ENCODE measurements at regions not wholly inside any gene's neighbourhood (a gene's known extent, or its start where the extent isn't known, plus 50 kb on each side); places are given as distances from the start of the nearest gene placed in this dataset.
A peak's percentile ranks its signal among the peaks of the same experiment; 100 is the strongest.
"Not testable (repeated sequence)": the region's sequence is repeated elsewhere in the genome, so short reads cannot be mapped to it uniquely, and the experiment has no call there.

DNA sequence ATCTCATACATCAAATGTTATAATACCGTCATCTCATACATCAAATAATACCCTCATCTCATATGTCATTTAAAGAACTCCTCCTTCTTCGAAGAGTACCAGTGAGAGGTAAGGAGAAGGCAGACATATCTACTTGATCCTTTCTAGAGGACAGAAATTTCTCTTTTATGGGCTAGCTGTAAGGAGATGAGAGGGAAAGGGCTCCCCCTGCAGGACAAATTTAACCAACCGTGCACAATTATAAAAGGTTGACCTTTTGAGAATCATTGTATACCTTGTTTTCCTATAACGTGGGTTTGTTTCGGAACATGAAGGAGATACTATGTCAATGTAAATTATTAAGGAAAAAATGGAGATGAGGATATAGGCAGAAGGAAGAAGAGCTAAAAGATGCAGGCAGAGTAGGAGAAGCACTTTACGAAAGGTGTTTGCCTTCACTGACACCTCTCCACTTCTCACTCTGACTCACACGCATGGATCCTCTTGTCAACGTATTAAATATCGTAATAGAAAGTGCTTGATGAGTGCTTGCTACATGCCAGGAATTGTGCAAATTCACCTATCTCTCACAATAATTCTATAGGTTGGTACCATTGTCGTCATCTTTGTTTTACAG, 465.9 kb upstream of the ERCC4 start:
- peak in 1 of 2 donors; percentile 9 for DNase-seq (ENCODE audit: low read depth in 2 of 2)

DNA sequence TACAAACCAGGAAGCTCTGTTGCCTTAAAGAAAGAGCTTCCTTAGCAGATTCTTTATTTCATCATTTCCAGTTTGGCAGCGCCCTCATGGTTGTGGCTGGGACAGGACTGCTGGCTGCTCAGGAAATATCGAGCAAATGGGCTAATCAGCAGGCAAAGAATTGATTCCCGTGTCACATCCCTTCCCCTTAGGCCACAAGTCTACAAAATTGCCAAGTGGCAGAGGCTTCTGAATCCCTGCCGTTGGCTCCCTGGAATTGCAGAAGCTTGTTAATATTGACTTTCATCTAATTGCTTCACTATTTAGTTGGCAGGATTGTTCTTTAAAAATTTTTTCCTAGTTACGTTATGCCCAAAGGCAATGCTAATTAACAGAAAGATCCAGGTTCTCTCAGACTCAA, 456.3 kb upstream of the ERCC4 start:
- no peak for DNase-seq (ENCODE audit: low read depth in 2 of 2)

DNA sequence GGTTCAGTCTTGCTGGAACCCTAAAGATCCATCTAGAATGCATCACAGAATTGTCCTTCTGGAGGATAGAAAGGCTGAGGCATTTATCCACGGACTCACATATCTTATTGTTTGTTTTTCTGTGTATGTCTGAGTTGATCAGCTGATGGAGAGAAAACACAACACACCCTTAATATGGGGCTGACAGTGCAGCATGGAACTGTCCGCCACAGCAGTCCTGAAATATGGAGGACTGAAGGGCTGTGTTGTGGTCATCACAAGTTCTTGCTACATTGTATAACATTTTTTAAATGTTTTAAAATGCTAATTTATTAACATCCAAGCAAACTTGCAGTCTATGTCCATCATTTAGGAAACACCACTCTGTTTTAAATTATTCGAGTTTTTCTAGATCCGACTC, 448.9 kb upstream of the ERCC4 start:
- DNase-seq (ENCODE audit: low read depth in 2 of 2), result no peak

DNA sequence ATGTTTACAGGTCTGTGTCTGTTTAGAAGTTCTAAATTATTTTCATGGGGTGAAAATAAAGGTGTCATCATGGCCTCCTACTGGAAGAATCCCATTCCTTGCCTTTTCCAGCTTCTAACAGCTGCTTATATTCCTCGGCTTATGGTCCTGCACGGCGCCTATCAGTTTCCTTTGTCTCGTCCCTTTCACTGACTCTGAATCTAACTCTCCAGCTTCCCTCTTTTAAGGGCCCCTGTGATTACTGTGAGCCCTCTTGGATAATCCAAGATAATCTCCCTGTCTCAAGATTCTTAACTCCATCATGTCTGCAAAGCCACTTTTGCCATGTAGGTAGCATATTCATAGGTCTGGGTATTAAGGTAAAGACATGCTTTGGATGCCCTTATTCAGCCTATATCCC, 441.0 kb upstream of the ERCC4 start:
- DNase-seq (ENCODE audit: low read depth in 2 of 2), result no peak

DNA sequence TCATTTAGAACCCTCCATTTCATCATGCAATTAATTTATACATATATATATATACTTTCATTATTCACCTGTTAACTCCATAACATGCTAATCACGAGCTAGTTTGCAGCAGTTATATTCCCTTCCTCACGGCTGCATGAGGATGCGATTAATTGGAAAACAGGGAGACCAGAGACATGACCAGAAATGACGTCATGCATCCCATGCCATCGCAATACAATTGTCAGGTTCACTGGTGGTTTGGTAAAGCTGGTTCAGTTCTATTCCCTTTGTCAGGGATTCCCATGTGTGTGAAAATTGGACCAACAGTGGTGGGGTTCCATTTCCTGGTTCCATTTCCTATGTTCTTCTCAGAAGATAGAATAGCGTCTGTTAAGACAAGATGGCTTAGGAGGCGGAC, 440.4 kb upstream of the ERCC4 start:
- DNase-seq (ENCODE audit: low read depth in 2 of 2), result no peak

DNA sequence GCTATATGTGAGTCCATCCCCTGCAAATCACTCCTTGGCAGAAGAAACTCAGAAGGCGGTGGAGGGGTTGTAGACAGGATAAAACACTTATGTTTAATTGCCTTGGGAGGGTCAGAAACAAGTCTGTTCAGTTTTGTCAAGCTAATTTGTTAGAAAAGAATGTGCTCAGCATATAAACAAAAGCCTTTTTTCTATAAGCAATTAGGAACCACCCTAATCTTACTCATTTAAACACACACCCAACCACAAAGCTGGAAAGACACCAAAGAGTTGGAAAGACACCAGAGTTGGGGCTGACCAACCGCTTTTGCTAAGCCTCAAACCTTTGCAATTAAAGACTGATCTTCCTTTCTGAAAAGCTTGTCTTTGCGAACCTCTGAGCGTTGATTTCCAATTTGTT, 439.2 kb upstream of the ERCC4 start:
- DNase-seq (ENCODE audit: low read depth in 2 of 2), result no peak

DNA sequence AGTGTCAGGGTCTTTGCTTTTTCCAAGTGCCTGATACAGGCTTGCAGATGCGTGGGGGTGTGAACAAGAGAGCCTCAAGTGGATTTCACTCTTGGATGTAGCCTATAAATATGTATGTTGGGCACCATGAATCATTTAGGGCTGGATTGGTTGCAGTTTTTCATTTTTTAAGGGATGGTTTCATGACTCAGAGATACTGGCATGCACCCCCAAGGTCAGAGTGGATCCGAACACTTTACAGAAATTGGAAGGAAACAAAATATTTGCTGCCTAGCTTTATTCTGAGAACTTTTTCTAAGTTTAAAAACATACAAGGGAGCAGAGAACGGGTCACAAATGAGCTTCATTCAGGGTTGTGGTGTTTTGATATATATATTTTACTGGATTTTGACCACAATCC, 436.8 kb upstream of the ERCC4 start:
- no peak for DNase-seq (ENCODE audit: low read depth in 2 of 2)

DNA sequence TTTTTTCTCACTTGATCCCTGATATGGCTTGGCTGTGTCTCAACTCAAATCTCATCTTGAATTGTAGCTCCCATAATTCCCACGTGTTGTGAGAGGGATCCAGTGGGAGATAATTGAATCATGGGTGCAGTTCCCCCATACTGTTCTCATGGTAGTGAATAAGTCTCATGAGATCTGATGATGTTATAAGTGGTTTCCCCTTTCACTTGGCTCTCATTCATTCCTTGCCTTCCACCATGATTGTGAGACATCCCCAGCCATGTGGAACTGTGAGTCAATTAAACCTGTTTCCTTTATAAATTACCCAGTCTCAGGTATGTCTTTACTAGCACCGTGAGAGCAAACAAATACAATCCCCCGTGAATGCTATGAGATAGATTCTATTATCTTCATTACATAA, 430.5 kb upstream of the ERCC4 start:
- not testable (repeated sequence) for DNase-seq (ENCODE audit: low read depth in 2 of 2)

DNA sequence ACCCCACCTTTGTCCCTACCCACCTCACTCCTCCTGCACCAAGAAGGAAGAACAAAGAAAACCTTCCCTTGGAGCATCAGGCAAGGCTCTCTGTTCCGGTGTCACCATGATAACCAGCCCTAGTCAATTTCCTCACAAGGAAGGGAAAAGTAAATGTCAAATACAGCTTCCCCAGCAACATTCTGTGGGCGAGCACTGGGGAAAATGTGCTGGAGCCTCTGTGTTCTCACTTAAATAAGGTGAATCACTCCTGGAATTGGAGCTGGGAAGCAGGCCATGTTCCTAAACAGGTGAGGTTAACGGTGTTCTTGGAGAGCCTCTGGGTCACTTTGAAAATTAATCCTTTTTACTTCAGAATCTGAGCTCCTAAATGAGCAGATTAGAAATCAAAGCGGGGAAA, 427.9 kb upstream of the ERCC4 start:
- no peak for DNase-seq (ENCODE audit: low read depth in 2 of 2)

DNA sequence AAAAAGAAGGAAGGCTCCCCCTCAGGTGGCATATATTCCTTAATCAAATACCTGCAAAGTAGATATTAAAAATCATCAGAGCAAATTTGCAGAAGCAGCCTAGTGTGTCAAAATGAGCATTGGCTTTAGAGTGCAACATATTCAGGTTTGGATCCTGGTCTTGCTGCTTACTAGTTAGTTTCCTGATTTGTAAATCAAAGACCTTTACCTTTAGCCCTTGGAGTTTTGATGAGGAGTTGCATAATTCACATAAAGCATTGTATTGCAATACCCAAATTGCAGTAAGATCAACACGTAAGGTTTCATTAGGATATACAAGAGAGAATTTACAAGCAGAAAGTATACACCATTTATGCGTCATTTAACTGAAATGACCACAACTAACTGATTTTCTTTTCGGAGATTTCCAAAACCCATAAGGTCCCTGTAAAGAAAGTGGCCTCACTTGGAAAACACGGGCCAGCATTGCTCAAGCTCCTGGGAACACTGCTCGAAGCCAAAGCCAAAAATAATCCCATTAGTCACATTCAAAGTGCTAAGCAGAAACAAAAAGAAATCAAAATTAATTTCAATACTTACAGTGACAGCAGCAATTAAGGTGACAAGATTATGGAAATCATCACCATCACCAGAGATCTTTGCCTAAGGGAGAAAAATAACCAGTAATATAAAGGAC, 415.9 kb upstream of the ERCC4 start:
- DNase-seq (ENCODE audit: low read depth in 2 of 2), result no peak

DNA sequence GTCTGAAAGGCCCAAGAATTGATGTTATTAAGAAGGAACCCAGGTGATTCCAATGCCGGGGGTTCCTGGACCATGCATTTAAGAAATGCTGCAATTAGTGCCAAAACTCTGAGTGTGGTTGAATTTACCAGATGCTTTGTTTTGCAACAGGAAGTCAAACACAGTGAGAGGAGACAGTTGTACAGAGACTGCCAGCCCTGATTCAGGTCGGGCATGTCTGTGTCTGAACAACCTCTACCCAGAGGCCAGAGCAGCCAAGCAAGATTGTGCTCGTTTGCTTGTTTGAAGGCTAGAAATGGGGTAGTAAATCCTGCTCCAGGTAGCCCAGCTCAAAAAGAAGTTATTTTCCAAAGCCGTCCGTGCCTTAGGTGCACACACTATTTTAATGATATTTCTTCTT, 412.4 kb upstream of the ERCC4 start:
- DNase-seq (ENCODE audit: low read depth in 2 of 2), result no peak

DNA sequence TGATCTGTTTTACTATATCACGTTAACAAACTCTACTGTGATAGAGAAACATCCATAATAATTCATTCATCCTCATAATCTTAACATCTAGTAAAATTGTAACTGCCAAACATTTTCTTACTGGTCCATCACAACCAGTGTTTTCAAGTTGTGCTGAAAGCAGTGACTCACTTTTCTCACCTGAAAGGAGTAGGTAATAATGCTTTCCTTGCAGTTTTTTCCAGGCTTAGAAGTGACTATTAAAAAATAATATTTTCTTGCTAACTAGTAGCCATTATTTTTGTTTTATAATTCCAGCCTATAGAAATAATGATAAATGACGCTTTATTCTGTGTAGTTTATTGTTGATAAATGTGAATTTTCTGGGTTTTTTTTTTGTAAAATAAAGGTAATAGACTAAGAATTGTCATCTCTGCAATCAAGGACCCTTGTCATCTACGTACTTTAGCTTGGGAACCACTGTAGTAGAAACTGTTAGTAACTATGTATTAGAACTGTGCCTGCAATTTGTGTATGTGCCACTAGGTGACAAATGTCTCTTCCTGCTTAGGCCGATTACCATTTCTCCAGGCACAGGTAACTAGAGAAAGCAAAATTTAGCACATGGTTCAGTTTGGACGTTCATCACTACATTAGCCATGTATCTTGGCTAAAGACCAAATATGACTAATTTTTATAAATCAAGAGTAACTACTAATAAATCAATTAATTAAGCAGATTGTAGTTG, 409.4 kb upstream of the ERCC4 start:
- DNase-seq (ENCODE audit: low read depth in 2 of 2), result no peak

DNA sequence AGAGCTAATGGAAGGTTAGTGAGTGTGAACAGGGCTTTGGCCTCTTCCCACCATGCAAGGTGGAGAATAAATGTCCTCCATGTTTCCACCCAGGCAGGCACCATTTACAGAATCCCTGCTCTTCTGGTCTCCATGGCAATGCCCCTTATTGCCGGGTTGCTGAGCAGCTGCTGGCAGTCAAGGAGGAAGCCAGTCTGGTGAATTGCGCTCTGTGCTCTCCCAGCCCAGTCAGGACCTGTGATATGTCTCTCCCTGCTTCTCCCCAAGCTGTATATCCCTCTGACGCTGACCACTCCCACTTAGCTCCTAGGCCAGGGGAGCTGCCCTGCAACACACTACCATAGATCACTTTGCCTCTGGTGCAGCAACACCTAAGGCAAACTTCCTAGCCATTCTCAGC, 402.1 kb upstream of the ERCC4 start:
- DNase-seq (ENCODE audit: low read depth in 2 of 2), result no peak

DNA sequence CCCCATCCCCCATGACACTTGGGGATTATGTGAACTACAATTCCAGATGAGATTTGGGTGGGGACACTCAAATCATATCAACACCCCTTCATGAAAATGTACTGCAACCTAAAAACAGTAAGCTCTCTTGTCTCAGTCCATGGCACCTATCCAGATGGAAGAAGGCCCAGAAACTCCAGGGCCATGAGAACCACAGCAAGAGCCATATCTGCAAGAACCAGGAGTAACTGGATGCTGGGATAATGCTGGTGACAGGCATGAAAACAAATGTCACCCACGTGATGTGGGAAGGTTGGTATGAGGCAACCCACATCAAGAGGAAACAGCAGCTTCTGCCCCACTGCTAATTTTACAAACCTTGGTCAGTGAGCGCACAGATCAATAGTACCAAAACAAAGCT, 400.1 kb upstream of the ERCC4 start:
- DNase-seq (ENCODE audit: low read depth in 2 of 2), result no peak

DNA sequence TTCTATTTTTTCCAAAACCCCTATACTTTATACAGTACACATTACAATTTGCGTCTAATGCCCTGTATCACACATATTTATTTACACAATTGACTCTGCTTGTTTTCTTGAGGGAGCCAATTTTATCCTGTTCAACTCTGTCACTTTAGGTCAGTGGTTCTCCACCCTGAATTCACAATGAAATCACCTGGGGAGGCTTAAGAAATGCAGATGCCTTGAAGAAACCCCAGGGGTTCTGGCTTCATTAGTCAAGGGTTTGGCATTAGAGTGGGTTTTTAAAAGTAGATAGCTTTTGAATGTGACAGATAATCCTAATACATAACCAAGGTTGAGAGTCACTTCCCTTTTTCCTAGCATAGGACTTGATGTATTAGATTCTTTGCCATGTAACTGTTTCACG, 398.6 kb upstream of the ERCC4 start:
- DNase-seq (ENCODE audit: low read depth in 2 of 2), result no peak

DNA sequence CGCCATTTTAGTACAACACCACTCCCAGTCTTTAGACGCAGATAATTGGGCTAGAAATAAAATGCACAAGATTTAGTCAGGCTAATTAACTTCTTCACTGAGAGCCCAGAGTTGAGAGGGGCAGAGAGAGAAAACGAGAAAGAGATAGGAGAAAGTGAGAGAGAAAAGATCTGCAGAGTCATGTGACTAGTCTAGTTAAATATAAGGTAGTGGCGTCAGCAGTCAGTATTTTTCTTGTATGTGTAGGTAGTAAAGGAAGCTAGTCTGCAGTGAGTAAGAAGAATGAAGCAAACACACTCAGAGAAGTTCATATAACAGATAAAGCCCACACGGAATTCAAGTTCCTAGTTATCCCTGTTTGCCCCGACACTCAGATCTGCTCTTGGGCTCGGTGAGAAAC, 392.6 kb upstream of the ERCC4 start:
- DNase-seq (ENCODE audit: low read depth in 2 of 2), result no peak

DNA sequence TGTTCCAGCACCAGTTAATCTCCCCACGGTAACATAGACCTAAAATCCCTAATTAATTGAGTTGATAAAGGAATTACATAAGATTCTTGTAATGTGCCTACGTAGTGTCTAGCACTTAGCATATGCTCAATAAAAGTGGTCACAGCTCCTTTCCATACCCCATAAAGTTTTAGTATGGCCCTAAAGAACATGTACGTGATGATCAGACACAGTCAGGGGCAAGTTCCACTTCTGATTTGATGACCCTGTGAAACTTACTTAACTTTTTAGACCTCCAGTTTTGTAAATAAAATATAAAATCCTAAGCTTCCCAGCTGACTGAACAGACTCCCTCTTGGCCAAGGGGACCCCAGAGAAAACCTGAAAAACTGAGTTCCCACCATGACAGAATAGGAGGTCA, 391.3 kb upstream of the ERCC4 start:
- DNase-seq (ENCODE audit: low read depth in 2 of 2), result no peak

DNA sequence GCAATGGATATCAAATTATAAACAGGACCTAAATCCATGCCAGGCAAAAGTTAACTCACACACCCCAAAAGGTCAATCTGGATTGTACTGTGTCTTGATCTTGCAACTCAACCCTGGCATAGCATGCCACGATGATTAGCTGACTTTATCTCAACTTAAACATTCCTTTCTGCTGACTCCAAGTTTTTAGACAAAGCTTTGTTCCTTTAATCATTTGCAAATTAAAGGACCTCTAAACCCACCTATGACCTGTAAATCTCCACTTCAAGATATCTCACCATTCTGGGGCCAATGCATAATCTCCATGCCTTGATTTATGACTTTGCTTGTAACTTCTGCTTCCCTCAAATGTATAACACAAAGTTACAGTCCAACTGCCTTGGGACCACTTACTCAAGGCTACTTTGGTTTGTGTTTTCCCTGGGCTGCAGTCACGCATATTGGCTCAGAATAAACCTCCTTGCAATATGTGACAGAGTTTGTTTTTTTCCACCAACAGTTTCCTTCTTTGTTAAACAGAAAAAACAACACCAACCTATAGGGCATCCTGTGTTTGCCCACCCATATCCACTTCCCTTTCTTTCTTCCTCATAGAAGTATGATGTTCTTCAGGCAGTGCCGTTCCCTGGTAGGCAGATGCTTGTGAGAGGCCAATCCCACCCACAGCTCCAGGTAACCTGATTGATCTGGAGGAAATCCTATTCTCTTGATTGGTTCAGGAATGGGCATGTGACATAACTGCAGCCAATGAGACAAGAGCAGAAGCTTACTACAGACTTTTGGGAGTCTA, 390.6 kb upstream of the ERCC4 start:
- no peak for DNase-seq (ENCODE audit: low read depth in 2 of 2)

DNA sequence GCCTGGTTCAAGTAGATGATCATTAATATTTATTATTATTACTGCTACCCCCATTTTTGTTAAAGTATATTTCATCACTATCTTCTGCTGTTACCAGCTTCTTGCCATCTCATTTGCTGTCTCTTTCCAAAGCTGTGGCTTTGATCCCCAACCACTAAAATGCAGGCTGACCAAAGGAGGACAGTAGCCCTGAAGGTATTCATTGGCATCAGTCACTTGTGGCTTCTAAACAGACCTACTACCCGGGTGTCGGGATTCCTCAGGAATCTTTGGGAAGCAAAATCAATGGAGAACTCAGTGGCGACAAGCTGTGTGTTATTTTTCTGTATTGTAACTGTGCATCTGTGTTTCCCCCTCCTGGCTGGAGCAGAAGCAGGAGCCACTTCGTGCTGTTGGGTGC, 379.2 kb upstream of the ERCC4 start:
- no peak for DNase-seq (ENCODE audit: low read depth in 2 of 2)

DNA sequence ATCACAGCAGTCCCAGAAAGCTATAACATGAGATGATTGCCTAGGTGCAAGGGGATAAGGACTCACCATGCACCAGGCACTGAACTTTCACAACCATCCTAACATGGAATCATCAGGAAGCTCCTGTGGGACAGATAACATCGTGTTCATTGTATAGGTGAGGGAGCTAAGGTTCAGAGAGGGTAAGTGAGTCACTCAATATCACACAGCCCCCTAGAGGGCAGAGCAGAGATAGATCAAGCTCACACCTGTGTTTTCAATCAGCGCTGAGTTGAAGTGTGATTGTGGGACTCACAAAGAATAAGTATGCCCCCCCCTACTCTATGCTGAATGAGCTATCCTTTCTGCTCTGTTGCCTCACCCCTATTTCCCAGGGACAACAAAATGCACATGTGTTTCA, 377.7 kb upstream of the ERCC4 start:
- DNase-seq (ENCODE audit: low read depth in 2 of 2), result no peak

DNA sequence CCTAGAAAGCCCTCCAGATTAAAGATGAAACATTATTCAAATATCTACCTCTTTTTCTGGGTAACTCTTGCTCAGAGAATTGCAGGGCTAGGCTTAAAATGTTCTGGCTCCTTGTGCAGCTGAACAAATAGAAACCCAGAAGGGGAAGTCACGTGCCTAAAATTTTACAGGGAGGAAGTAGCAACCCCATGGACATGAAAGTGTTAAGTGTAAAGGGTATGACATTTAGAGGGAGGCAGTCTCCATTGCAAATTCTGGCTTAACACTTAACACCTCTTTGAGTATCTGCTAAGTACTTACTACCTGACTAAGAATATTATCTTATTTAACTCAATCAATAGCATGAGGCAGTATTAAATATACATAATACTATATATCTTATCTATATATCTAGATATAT, 376.1 kb upstream of the ERCC4 start:
- DNase-seq (ENCODE audit: low read depth in 2 of 2), result no peak

DNA sequence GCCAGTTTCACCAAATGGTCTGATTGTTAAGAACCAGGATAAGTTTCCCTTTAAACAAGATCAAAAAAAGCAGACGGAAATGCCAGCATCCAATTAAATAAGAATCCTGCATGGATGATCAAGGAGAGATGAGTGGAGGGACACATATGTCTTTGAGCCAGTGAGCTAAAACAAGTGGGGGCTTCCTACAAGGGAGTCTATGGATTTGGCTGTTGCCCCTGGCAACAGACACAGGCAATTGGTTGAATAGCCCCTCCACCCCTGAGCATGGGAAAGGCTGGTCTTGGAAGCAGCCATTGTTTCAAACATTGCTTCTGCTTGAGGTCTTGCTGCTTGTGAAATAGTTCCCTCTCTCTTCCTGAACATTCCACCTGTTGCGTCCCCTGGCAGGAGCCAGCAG, 374.7 kb upstream of the ERCC4 start:
- no peak for DNase-seq (ENCODE audit: low read depth in 2 of 2)
